GM18951 (cell line): ENCODE measurements at regions not wholly inside any gene's neighbourhood (a gene's known extent, or its start where the extent isn't known, plus 50 kb on each side); places are given as distances from the start of the nearest gene placed in this dataset.

Experiments
- POLR2A ChIP-seq: IDR thresholded peaks from 4 replicates; pipeline ENCODE4 v1.6.1; 2011; ENCODE audit warnings: mild to moderate bottlenecking; ENCODE audit not compliant: insufficient read length, insufficient read depth; ENCODE audit errors: extremely low read depth
- in situ Hi-C: fragments of 300-500 bp; cut with MboI; formaldehyde crosslinking; loops from one replicate; pipeline ENCODE4 v1.12.0; 2022; ENCODE audit warnings: low sequenced_read_pairs, mixed read lengths, inconsistent platforms; ENCODE audit not compliant: unreplicated experiment

GRCh38 chr12:60847281-60847680, 1251.5 kb downstream of the SLC16A7 start:
- in situ Hi-C loops = no loop called here
- TF ChIP-seq POLR2A = no peak

DNA sequence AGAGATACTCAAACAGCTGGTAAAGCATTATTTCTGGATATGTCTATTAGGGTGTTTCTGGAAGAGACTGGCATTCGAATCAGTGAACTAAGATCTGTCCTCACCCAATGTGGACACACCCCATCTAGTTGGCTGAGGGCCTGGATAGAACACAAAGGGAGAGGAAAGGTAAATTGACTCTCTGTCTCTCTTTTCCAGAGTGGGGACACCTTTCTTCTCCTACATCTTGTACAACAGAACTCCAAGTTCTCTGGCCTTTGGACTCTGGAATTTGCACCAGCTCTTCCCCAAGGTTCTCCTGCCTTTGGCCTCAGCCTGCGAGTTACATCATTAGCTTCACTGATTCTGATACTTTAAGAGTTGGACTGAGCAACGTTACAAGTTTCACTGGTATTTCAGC, 1253.9 kb downstream of the SLC16A7 start:
- in situ Hi-C loops = no loop called here
- no peak for TF ChIP-seq POLR2A

DNA sequence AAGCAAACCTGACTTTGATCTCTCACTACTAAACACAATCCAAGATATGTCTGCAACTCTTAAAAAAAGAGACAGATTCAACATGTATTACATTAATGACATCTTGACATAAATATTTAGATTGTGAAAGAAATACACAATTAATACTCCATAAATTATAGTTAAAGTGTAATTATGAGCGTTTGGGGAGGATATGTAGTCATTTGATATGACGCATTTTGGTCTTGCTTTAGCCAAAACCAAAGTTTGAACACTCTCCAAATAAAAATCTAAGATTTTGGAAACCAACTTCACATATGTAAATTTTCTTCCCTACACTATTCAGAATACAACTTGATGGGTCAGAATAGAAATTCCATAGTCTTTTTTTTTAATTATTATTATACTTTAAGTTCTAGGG, 1257.6 kb downstream of the SLC16A7 start:
- TF ChIP-seq POLR2A = no peak
- in situ Hi-C loops = no loop called here

DNA sequence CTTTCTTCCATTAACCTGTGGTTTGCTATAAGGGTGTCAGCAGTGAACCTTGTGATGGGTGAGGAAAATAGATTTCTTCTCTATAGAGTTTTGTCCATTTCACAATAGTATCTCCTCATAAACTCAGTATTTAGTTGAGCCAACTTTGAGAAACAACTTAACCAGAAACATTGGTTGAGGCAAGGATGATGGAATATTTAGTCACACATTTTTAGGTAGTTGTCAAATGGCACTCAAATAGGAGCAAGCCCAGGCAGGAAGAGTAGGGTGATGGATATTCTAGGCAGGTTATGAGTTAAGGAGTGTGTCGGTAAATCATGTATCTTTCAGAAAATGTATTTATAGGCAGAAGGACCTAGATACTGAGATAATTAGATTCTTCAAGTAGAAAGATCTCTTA, 1267.6 kb downstream of the SLC16A7 start:
- no peak for TF ChIP-seq POLR2A

GRCh38 chr12:60872219-60872618, 1276.4 kb downstream of the SLC16A7 start:
- in situ Hi-C loops = no loop called here
- no peak for TF ChIP-seq POLR2A

More for the DNA sequence above, 1267.6 kb downstream of the SLC16A7 start:
- in situ Hi-C loops = no loop called here

GRCh38 chr12:60872850-60873713, 1277.3 kb downstream of the SLC16A7 start:
- no peak for TF ChIP-seq POLR2A

DNA sequence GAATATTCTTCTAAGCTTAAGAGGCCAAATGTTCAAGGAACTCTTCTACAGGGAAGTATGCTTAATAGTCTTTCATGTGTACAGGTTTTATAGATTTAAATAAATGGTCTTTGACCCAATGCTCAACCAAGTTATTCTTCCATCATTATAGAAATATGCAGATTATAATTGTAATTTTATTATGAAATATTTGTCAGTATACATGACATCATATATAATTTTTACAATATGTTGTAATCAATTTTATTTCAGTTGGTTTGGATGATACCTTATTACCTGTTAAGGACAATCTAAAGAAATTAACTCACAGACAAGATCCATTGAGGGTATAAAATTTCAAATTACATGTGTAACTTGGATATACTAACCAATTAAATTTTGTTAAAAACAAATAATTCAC, 1278.3 kb downstream of the SLC16A7 start:
- in situ Hi-C loops = no loop called here
- no peak for TF ChIP-seq POLR2A

More at GRCh38 chr12:60872850-60873713, 1277.3 kb downstream of the SLC16A7 start:
- in situ Hi-C loops = no loop called here

DNA sequence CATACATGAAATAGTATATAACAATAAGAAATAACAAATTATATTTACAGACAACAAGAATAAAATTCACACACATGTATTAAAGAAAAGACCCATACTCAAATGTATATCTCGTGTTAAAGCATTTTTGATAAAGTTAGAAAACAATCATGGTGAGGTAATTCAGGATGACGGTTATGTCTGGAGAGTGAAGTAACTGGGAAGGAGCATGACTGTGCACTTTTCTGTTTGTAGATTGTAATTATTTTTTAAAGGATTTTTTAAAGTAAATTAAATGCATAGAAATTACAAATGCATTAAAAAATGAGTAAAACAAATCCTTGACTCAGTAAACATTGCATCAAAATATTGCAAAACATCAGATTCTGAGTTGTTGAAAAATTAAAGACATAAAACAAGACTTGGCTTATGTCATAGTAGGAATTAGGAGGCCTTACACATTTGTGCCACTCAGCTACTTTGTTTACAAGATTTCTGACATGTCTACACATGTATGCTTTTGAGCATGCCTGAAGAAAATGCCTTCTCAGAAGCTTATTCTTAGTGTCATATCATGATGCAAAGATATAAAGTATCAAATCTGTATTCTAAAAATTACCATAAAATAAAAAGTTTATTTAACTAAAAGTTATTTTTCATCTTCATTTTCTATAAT, 1325.1 kb downstream of the SLC16A7 start:
- in situ Hi-C loops = no loop called here

GRCh38 chr12:60921541-60921940, 1325.7 kb downstream of the SLC16A7 start:
- in situ Hi-C loops = no loop called here
- no peak for TF ChIP-seq POLR2A

More for the DNA sequence above, 1325.1 kb downstream of the SLC16A7 start:
- TF ChIP-seq POLR2A = no peak

DNA sequence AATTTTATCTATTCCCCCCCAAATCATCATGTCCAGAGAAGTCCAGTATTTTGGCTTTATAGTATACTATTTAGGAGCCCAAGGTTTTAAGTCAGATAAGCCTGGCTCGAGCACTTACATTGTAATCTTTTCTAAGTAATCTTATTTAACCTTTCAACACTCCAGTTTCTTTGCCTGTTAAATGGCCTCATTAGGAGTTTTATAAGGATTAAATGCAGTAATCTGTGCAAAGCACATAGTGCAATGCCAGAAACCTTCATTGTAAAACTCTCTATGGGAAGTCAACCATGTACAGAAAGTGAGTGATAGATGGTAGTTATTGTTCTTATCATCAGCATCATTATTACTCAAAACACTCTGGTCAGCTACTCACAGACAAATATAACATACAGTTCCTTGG, 1330.4 kb downstream of the SLC16A7 start:
- in situ Hi-C loops = no loop called here
- no peak for TF ChIP-seq POLR2A

- in situ Hi-C loops = no loop called here
These were observed 1330.1 kb upstream of the USP15 start for GRCh38 chr12:60930151-60930550.

DNA sequence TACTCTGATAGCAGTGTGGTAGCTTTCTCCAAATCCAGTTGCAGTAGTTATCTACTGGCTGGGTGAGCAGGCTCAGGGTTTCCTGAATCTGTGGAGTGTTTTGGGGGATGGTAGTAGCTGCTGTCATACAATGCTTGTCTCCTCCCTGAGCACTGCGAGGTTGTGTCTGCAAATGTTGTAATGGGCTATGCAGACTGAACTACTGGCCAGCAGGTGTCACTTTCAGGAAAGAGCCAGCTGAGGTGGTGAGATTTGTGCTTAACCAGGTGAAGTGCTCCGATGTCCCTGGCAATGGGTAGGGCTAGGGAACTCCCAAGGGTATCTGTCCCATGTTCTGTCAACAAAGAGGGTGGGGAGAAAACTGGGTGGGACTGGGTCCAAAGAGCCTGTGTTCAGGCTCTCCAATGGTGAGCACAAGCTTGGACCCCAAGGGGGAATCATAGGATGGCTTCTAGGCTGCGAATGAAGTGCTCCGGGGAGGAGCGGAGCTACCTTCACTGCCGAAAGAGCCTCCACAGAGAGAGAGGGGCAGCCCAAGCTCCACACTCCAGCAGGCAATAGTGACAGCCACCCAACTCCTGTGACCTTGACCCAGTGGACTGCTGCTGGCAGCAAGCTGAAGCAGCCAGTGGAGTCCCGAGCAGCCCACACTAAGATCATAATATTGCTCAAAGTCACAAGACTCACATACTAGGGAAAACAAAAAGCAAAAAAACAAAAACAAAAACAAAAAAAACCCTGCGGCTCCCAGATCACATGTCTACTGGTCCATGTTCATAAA, 1324.0 kb upstream of the USP15 start:
- in situ Hi-C loops = no loop called here
- no peak for TF ChIP-seq POLR2A

More at GRCh38 chr12:60930151-60930550, 1330.1 kb upstream of the USP15 start:
- TF ChIP-seq POLR2A = no peak

GRCh38 chr12:60947533-60947932, 1312.7 kb upstream of the USP15 start:
- in situ Hi-C loops = no loop called here
- TF ChIP-seq POLR2A = no peak

DNA sequence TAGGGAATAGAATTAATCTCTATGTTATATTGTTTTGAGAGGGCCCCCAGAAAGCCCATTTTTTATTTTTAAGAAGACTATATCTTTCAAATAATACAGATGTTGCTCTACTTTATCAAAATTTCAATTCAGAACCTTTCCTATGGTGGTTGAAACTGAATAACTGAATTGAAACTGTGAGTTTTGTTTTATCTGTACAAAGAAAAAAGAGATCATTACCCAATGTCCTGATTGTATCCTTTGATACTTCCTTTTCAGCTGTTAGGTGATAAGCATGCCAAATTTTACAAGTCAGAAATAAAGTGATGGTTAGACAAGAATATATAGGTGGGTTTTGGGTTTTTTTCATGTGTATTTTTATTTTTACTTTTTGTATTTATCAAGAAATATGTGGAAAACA, 1293.1 kb upstream of the USP15 start:
- no peak for TF ChIP-seq POLR2A
- in situ Hi-C loops = no loop called here

GRCh38 chr12:60977966-60978365, 1282.2 kb upstream of the USP15 start:
- TF ChIP-seq POLR2A = no peak
- in situ Hi-C loops = no loop called here
